Chondrocyte (in vitro differentiated cells): ENCODE measurements at regions not wholly inside any gene's neighbourhood (a gene's known extent, or its start where the extent isn't known, plus 50 kb on each side); places are given as distances from the start of the nearest gene placed in this dataset.

ENCODE experiments used
- DNase-seq: peaks from one replicate; pipeline ENCODE4 v3.0.0; 2021; ENCODE audit warnings: mixed read lengths, low spot score
- H3K27ac Mint-ChIP-seq: one replicate; pipeline ENCODE4 v1.8.0; 2021; ENCODE audit warnings: mild to moderate bottlenecking, moderate library complexity, mixed read lengths; ENCODE audit not compliant: unreplicated experiment
- H3K27me3 Mint-ChIP-seq: 2 replicates; pipeline ENCODE4 v1.8.0; 2021; ENCODE audit warnings: low read depth, mixed read lengths
- H3K36me3 Mint-ChIP-seq: 2 replicates; pipeline ENCODE4 v1.8.0; 2021; ENCODE audit warnings: low read depth, mixed read lengths
- H3K4me1 Mint-ChIP-seq: 2 replicates; pipeline ENCODE4 v1.8.0; 2021; ENCODE audit warnings: low read depth, mild to moderate bottlenecking, mixed read lengths
- H3K4me3 Mint-ChIP-seq: one replicate; pipeline ENCODE4 v1.8.0; 2021; ENCODE audit warnings: mild to moderate bottlenecking, moderate library complexity, mixed read lengths; ENCODE audit not compliant: unreplicated experiment
- H3K9me3 Mint-ChIP-seq: 2 replicates; pipeline ENCODE4 v1.8.0; 2021; ENCODE audit warnings: low read depth, mixed read lengths
- CTCF ChIP-seq: fragments of 200-600 bp; sonication (generic); IDR thresholded peaks from 2 replicates; pipeline ENCODE4 v1.5.0; 2021; ENCODE audit warnings: antibody characterized with exemption, mild to moderate bottlenecking, moderate library complexity

- no peak for DNase-seq
- H3K4me3 Mint-ChIP-seq = no peak overlapping the region
- no peak overlapping the region for H3K27ac Mint-ChIP-seq
- TF ChIP-seq CTCF = no peak
- H3K36me3 Mint-ChIP-seq = no peaks in the 10 kb centered on the region
- peaks cover 19% of the 10 kb centered on the region for H3K27me3 Mint-ChIP-seq
- H3K9me3 Mint-ChIP-seq = no peaks in the 10 kb centered on the region
- H3K4me1 Mint-ChIP-seq = no peaks in the 10 kb centered on the region
These were observed 445.5 kb downstream of the PREX1 start for GRCh38 chr20:48382304-48382703.

GRCh38 chr20:48381353-48382120, 446.3 kb downstream of the PREX1 start:
- Mint-ChIP-seq H3K27ac (no peak overlapping the region), H3K4me1 (no peaks in the 10 kb centered on the region), H3K27me3 (peaks cover 19% of the 10 kb centered on the region), H3K9me3 (no peaks in the 10 kb centered on the region), H3K36me3 (no peaks in the 10 kb centered on the region), H3K4me3 (no peak overlapping the region)
- DNase-seq = no peak
- no peak for TF ChIP-seq CTCF

GRCh38 chr20:48380661-48381060, 447.1 kb downstream of the PREX1 start:
- no peak for TF ChIP-seq CTCF
- Mint-ChIP-seq H3K9me3 (no peaks in the 10 kb centered on the region), H3K27ac (no peak overlapping the region), H3K27me3 (peaks cover 22% of the 10 kb centered on the region), H3K36me3 (no peaks in the 10 kb centered on the region), H3K4me3 (no peak overlapping the region), H3K4me1 (peaks cover under 1% of the 10 kb centered on the region)
- no peak for DNase-seq

GRCh38 chr20:48378976-48379675, 448.7 kb downstream of the PREX1 start:
- no peaks in the 10 kb centered on the region for H3K9me3 Mint-ChIP-seq
- no peak overlapping the region for H3K4me3 Mint-ChIP-seq
- no peak overlapping the region for H3K27ac Mint-ChIP-seq
- peaks cover 20% of the 10 kb centered on the region for H3K27me3 Mint-ChIP-seq
- H3K4me1 Mint-ChIP-seq = peaks cover 15% of the 10 kb centered on the region
- no peak for TF ChIP-seq CTCF
- no peak for DNase-seq
- no peaks in the 10 kb centered on the region for H3K36me3 Mint-ChIP-seq

- no peak for DNase-seq
- no peak overlapping the region for H3K27ac Mint-ChIP-seq
- peaks cover 19% of the 10 kb centered on the region for H3K27me3 Mint-ChIP-seq
- H3K4me3 Mint-ChIP-seq = no peak overlapping the region
- H3K4me1 Mint-ChIP-seq = peaks cover 23% of the 10 kb centered on the region
- no peaks in the 10 kb centered on the region for H3K36me3 Mint-ChIP-seq
- no peaks in the 10 kb centered on the region for H3K9me3 Mint-ChIP-seq
- no peak for TF ChIP-seq CTCF
These were observed 449.9 kb downstream of the PREX1 start for GRCh38 chr20:48377940-48378339.
